ENCODE measurements at regions not wholly inside any gene's neighbourhood (a gene's known extent, or its start where the extent isn't known, plus 50 kb on each side); places are given as distances from the start of the nearest gene placed in this dataset.

DNA sequence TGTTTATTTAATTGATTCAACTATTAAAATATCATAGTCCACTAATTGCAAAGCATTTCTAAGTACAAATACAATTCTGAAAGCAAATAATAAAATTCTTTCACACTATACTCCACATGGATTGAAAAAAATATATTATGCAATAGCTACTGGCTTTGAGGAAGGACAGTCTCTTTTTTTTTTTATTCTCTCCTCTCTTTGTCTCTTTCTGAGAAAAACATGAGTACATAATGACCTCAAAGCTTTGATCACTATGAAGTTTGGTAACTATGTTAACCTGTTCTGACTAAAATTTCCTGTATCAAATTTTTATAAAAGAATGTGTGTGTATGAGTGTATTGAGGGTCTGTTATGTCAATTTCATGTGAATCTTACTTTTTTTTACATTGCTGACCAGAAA lies 96.2 kb downstream of the RGS2 start (continued):
- no peak for TF ChIP-seq NFYB (IDR thresholded peaks at IDR 0.05; ENCODE audit: insufficient read depth, low read depth, low read length)
- no peak for TF ChIP-seq CTCF (IDR thresholded peaks at IDR 0.05 in 2 of 3, conservative IDR thresholded peaks at IDR 0.05 in 1 of 3; ENCODE audit: control insufficient read depth in 2 of 3, extremely low read depth in 1 of 3, insufficient read depth in 1 of 3, low read depth in 3 of 3, low read length in 3 of 3)

GRCh38 chr1:192906334-192906733 lies 97.5 kb downstream of the RGS2 start:
- 19% methylated on average over 3 of the region's 3 CpGs for WGBS (ENCODE audit: insufficient coverage, insufficient replicate concordance, low lambda C conversion rate, missing lambda C conversion rate)
- Histone ChIP-seq H3K4me2 (ENCODE audit: control insufficient read depth, insufficient read depth) (no peak overlapping the region), H3K9ac (ENCODE audit: control insufficient read depth, insufficient read depth, low read length) (no peak overlapping the region), H3K27me3 (replicated peaks in 1 of 2; ENCODE audit: control insufficient read depth in 2 of 2, insufficient read depth in 2 of 2, low read length in 1 of 2) (no peaks in the 10 kb centered on the region), H3K4me1 (ENCODE audit: control insufficient read depth, insufficient read depth, low read length) (no peaks in the 10 kb centered on the region), H3K27ac (ENCODE audit: control insufficient read depth, insufficient read depth) (no peak overlapping the region), H3K79me2 (ENCODE audit: control insufficient read depth, insufficient read depth, low read length) (no peaks in the 10 kb centered on the region), H3K9me3 (replicated peaks; ENCODE audit: control insufficient read depth, insufficient read depth, low read length) (no peaks in the 10 kb centered on the region; the same call in 2 of the 3 replicates), H4K20me1 (ENCODE audit: control insufficient read depth, insufficient read depth) (no peaks in the 10 kb centered on the region), H3K4me3 (no peak overlapping the region), H3K36me3 (ENCODE audit: control insufficient read depth in 2 of 2, insufficient read depth in 2 of 2, low read length in 1 of 2) (no peaks in the 10 kb centered on the region), H2AFZ (ENCODE audit: control insufficient read depth, low read depth, low read length) (no peak overlapping the region)
- no TSS peak for BruUV-seq (replicated peaks)
- in situ Hi-C loops (cut with MboI) (no loop called here), intact Hi-C loops (cut with micrococcal nuclease; ENCODE audit: unreplicated experiment) (no loop called here)
- no peak for DNase-seq (ENCODE audit: low read depth, low spot score)
- CTCF ChIA-PET, result no interaction called here
- POLR2A ChIA-PET, result no interaction called here
- no peak for TF ChIP-seq HCFC1 (IDR thresholded peaks at IDR 0.05; ENCODE audit: low read length)
- TF ChIP-seq ZNF217 (IDR thresholded peaks at IDR 0.05), result no peak
- no peak for TF ChIP-seq RFX5 (IDR thresholded peaks at IDR 0.05; ENCODE audit: low read depth, low read length)
- no peak for TF ChIP-seq CHD4 (IDR thresholded peaks at IDR 0.05)
- TF ChIP-seq, protein P1, sequence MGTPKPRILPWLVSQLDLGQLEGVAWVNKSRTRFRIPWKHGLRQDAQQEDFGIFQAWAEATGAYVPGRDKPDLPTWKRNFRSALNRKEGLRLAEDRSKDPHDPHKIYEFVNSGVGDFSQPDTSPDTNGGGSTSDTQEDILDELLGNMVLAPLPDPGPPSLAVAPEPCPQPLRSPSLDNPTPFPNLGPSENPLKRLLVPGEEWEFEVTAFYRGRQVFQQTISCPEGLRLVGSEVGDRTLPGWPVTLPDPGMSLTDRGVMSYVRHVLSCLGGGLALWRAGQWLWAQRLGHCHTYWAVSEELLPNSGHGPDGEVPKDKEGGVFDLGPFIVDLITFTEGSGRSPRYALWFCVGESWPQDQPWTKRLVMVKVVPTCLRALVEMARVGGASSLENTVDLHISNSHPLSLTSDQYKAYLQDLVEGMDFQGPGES (IDR thresholded peaks at IDR 0.05), result no peak
- no peak for TF ChIP-seq CREB1 (IDR thresholded peaks at IDR 0.05; ENCODE audit: low read depth)
- TF ChIP-seq TCF12 (IDR thresholded peaks at IDR 0.05; ENCODE audit: low read depth, low read length), result no peak
- TF ChIP-seq YBX1 (IDR thresholded peaks at IDR 0.05), result no peak
- no peak for TF ChIP-seq SUZ12 (IDR thresholded peaks at IDR 0.05; ENCODE audit: unreplicated experiment)
- no peak for TF ChIP-seq DPF2 (IDR thresholded peaks at IDR 0.05)
- no peak for TF ChIP-seq JUNB (IDR thresholded peaks at IDR 0.05)
- TF ChIP-seq RAD21 (IDR thresholded peaks at IDR 0.05; ENCODE audit: insufficient read depth, low read depth, low read length), result no peak
- no peak for TF ChIP-seq SREBF2 (IDR thresholded peaks at IDR 0.05; ENCODE audit: low read length)
- no peak for TF ChIP-seq E2F8 (IDR thresholded peaks at IDR 0.05; ENCODE audit: low read depth, partially characterized antibody)
- no peak for TF ChIP-seq RCOR1 (conservative IDR thresholded peaks at IDR 0.05; ENCODE audit: low read depth, low read length)
- no peak for ATAC-seq
- SMC1A ChIA-PET (ENCODE audit: uncharacterized antibody, unreplicated experiment), result no interaction called here
- FAIRE-seq, result no peak
- RAD21 ChIA-PET (ENCODE audit: unreplicated experiment), result interaction anchor here (1.4 kb wide), 1 partner anchor 12 kb away, joined by 3 read pairs; no protein-coding TSS in a partner anchor

All from GM12878 (cell line).